ENCODE measurements at regions not wholly inside any gene's neighbourhood (a gene's known extent, or its start where the extent isn't known, plus 50 kb on each side); places are given as distances from the start of the nearest gene placed in this dataset.

DNA sequence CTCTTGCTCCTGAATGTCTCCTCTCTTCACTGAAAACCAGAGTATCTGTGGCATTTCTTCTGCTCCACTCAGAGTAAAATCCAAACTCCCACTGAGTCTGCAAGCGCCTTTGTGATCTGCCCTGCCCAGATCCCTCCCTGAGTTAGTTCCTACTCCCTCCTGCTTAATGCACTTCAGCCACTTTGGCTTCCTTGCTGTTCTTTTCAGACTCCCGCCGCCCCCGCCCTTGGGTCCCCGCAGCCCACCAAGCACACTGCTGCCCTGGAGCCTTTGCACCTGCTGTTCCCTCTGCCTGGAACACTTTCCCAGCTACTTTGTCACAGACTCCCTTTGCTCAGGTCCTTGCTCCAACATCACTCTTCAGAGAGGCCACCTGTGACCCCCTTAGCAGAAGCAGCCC lies 127.2 kb upstream of the SLC25A48 start:
- Histone ChIP-seq H3K4me1 (ENCODE audit: low read depth) (no peaks in the 10 kb centered on the region), H3K9me3 (ENCODE audit: low read depth) (no peaks in the 10 kb centered on the region), H3K27ac (no peak overlapping the region), H3K27me3 (no peaks in the 10 kb centered on the region), H3K36me3 (no peaks in the 10 kb centered on the region), H3K4me3 (no peak overlapping the region)
- no peak for DNase-seq (ENCODE audit: low read depth in 1 of 2, low spot score in 1 of 2)
- TF ChIP-seq, protein P1, sequence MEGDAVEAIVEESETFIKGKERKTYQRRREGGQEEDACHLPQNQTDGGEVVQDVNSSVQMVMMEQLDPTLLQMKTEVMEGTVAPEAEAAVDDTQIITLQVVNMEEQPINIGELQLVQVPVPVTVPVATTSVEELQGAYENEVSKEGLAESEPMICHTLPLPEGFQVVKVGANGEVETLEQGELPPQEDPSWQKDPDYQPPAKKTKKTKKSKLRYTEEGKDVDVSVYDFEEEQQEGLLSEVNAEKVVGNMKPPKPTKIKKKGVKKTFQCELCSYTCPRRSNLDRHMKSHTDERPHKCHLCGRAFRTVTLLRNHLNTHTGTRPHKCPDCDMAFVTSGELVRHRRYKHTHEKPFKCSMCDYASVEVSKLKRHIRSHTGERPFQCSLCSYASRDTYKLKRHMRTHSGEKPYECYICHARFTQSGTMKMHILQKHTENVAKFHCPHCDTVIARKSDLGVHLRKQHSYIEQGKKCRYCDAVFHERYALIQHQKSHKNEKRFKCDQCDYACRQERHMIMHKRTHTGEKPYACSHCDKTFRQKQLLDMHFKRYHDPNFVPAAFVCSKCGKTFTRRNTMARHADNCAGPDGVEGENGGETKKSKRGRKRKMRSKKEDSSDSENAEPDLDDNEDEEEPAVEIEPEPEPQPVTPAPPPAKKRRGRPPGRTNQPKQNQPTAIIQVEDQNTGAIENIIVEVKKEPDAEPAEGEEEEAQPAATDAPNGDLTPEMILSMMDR (IDR thresholded peaks at IDR 0.05; ENCODE audit: low read depth, low read length) = no peak

DNA sequence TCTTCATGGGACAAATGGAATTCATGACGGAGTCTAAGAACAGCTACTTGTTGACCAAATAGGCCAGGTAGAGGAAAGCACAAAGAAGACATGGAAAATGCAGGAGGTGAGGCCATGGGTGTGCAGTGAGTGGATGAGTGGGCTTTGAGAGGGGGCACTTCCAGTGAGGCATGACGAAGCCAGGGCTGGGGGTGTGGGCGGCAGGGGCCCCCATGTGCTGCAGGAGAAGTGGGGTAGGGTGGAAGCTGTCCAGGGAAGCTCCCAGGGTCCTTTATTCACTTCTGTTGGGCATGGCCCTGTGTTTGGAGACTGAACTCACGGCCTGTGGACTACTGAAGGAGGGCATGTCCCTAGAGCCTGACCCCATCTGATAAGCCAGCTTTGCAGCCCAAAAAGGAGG lies 127.6 kb upstream of the SLC25A48 start:
- Histone ChIP-seq H3K9me3 (ENCODE audit: low read depth) (no peaks in the 10 kb centered on the region), H3K4me1 (ENCODE audit: low read depth) (no peaks in the 10 kb centered on the region), H3K27ac (no peak overlapping the region), H3K36me3 (no peaks in the 10 kb centered on the region), H3K27me3 (no peaks in the 10 kb centered on the region), H3K4me3 (no peak overlapping the region)
- DNase-seq (ENCODE audit: low read depth in 1 of 2, low spot score in 1 of 2) = no peak
- TF ChIP-seq, protein P1 (IDR thresholded peaks at IDR 0.05; ENCODE audit: low read depth, low read length) = no peak

DNA sequence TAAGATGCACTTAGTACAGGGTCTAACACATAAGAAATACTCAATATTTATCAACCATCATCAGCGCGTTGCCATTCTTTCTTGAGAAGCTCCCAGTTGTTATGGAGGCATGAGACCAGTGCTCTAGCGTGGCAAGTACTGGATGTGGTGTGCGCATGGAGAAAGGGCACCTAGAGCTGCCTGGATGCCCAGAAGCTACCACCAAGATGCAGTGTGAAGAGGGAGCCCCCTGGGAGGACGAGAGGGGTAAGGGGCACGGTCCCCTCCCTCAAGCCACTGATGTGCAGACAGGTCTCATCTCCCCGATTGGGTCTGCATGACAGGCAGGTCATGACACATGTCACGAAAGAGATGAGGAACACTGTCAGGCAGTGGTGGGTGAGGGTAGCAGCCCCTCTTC lies 127.7 kb upstream of the CXCL14 start:
- TF ChIP-seq, protein P1 (IDR thresholded peaks at IDR 0.05; ENCODE audit: low read depth, low read length) = no peak
- no peak for DNase-seq (ENCODE audit: low read depth in 1 of 2, low spot score in 1 of 2)
- Histone ChIP-seq H3K36me3 (no peaks in the 10 kb centered on the region), H3K27ac (no peak overlapping the region), H3K27me3 (no peaks in the 10 kb centered on the region), H3K4me1 (ENCODE audit: low read depth) (no peaks in the 10 kb centered on the region), H3K9me3 (ENCODE audit: low read depth) (no peaks in the 10 kb centered on the region), H3K4me3 (no peak overlapping the region)

DNA sequence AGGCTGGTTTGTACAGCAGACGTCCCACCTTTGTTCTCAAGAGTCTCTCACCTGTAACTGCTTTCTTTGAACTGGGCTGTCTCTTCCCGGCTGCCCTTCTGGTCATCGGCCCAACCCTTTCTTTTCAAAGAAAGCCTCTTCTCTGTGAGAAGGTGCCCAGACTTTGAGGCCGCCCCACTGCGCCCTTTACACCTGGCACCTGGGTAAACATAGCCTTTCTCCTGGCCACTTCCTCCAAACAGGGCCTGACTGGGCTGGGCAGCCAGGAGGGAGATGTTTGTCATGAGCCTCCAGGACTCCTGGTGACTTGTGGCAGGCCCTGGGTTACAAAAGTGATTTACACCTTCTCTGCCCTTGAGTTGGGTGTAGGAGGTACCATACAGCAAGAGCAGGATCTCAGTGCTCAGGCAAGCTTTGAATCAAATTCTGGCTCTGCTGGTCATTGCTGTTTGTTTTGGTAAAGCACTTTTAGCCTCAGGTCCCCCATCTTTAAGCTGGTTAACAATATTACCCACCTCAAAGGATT lies 127.2 kb upstream of the CXCL14 start:
- no peak for DNase-seq (ENCODE audit: low read depth in 1 of 2, low spot score in 1 of 2)
- Histone ChIP-seq H3K36me3 (no peaks in the 10 kb centered on the region), H3K9me3 (ENCODE audit: low read depth) (no peaks in the 10 kb centered on the region), H3K27me3 (no peaks in the 10 kb centered on the region), H3K4me3 (no peak overlapping the region), H3K4me1 (ENCODE audit: low read depth) (no peaks in the 10 kb centered on the region), H3K27ac (no peak overlapping the region)
- TF ChIP-seq, protein P1 (IDR thresholded peaks at IDR 0.05; ENCODE audit: low read depth, low read length) = no peak

DNA sequence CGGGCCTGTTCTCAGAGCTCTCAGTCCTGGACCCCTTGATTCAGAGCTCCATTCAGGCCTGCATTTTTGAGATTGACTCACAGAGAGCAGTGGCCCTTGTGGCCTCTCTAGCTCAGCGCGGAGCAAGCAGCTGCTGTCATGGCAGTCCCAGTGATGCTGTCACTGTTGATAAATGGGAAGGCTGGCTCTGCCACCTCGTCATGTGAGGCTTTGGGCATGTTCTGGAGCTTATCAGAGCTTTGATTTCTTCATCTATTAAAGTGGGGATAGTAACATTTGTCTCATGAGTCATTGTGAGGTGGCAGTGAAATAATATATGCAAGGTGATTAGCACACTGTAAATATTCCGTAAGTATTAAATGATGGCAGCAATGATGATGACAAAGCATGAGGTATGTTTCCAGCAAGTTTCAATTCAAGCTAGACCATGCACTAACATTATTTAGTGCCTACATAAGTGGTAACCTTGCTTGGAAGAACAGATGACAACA lies 126.4 kb upstream of the CXCL14 start:
- TF ChIP-seq, protein P1 (IDR thresholded peaks at IDR 0.05; ENCODE audit: low read depth, low read length) = no peak
- Histone ChIP-seq H3K27ac (no peak overlapping the region), H3K9me3 (ENCODE audit: low read depth) (no peaks in the 10 kb centered on the region), H3K36me3 (no peaks in the 10 kb centered on the region), H3K27me3 (no peaks in the 10 kb centered on the region), H3K4me1 (ENCODE audit: low read depth) (no peaks in the 10 kb centered on the region), H3K4me3 (no peak overlapping the region)
- peak in 1 of 2 donors; percentile 10 for DNase-seq (ENCODE audit: low read depth in 1 of 2, low spot score in 1 of 2)
